SK-N-MC (cell line): ENCODE measurements at regions not wholly inside any gene's neighbourhood (a gene's known extent, or its start where the extent isn't known, plus 50 kb on each side); places are given as distances from the start of the nearest gene placed in this dataset.

Experiments used
- EZH2 ChIP-seq: fragments of 200-600 bp; sonication (generic); IDR thresholded peaks from one replicate; pipeline ENCODE4 v1.6.1; 2017; ENCODE audit warnings: antibody characterized with exemption
- FOXP2 ChIP-seq: optimal IDR thresholded peaks from 2 replicates; pipeline ENCODE3; 2011; ENCODE audit warnings: mild to moderate bottlenecking, moderate library complexity; ENCODE audit not compliant: insufficient read depth; ENCODE audit errors: extremely low read length, control extremely low read depth
- POLR2AphosphoS5 ChIP-seq: IDR thresholded peaks from 2 replicates; pipeline ENCODE4 v1.6.1; 2012; ENCODE audit warnings: mild to moderate bottlenecking, low read depth, low read length, borderline replicate concordance

GRCh38 chr2:117087535-117088291 is 726.8 kb upstream of the DDX18 start:
- no peak for TF ChIP-seq EZH2
- no peak for TF ChIP-seq POLR2AphosphoS5
- no peak for TF ChIP-seq FOXP2
